Neural progenitor cell (in vitro differentiated cells): ENCODE measurements at regions not wholly inside any gene's neighbourhood (a gene's known extent, or its start where the extent isn't known, plus 50 kb on each side); places are given as distances from the start of the nearest gene placed in this dataset.

Source experiments
- CTCF ChIP-seq: fragments of 200-600 bp; sonication (generic); IDR thresholded peaks from 2 replicates; pipeline ENCODE4 v1.5.1; 2017; ENCODE audit warnings: antibody characterized with exemption, mild to moderate bottlenecking
- EZH2 ChIP-seq: fragments of 200-600 bp; sonication (generic); IDR thresholded peaks from 2 replicates; pipeline ENCODE4 v1.6.1; 2017; ENCODE audit warnings: antibody characterized with exemption, mild to moderate bottlenecking, moderate library complexity

- TF ChIP-seq CTCF (no peak), EZH2 (no peak)
These were observed 145.7 kb downstream of the MAGEB17 start for GRCh38 chrX:16312761-16313623.
